ENCODE measurements at regions not wholly inside any gene's neighbourhood (a gene's known extent, or its start where the extent isn't known, plus 50 kb on each side); places are given as distances from the start of the nearest gene placed in this dataset.
"Not testable (repeated sequence)": the region's sequence is repeated elsewhere in the genome, so short reads cannot be mapped to it uniquely, and the experiment has no call there.

GRCh38 chr13:32828711-32829110, 187.5 kb upstream of the KL start:
- DNase-seq: no peak

GRCh38 chr13:32829269-32829668, 187.0 kb upstream of the KL start:
- DNase-seq: no peak

GRCh38 chr13:32829676-32830335, 186.4 kb upstream of the KL start:
- no peak for DNase-seq

DNA sequence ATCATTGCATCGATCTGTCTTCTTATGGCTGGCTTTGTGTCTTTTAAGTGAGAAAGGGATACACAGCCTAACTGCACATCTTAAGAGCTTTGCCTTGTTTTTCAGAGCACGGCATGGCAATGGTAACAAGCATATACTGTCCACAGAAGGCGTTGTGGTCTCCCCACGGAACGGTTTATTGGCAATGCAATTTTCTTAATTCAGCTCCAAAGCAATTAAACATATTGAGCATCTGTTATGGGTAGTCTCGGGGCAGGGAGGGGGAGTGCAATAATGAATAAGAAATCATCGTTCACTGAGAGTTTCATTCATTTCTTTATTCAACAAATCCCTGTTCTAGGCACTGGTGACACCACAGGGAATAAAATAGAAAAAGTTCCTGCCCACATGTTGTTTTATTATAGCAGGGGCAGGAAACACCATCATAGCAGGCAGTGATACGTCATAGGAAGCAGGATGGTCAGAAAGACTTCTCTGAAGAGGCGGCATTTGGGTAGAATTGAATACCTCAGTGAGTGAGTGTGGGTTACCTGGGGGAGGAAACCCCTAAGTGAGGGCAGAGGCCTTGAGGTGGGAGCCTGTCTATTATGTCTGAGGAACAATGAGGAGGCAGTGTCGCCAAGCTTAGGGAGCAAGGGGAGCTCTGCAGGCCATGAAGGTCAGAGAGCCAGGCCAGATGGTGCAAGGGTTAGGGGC, 185.7 kb upstream of the KL start:
- DNase-seq: no peak

- no peak for DNase-seq
These were observed 178.8 kb upstream of the KL start for GRCh38 chr13:32837307-32837972.

DNA sequence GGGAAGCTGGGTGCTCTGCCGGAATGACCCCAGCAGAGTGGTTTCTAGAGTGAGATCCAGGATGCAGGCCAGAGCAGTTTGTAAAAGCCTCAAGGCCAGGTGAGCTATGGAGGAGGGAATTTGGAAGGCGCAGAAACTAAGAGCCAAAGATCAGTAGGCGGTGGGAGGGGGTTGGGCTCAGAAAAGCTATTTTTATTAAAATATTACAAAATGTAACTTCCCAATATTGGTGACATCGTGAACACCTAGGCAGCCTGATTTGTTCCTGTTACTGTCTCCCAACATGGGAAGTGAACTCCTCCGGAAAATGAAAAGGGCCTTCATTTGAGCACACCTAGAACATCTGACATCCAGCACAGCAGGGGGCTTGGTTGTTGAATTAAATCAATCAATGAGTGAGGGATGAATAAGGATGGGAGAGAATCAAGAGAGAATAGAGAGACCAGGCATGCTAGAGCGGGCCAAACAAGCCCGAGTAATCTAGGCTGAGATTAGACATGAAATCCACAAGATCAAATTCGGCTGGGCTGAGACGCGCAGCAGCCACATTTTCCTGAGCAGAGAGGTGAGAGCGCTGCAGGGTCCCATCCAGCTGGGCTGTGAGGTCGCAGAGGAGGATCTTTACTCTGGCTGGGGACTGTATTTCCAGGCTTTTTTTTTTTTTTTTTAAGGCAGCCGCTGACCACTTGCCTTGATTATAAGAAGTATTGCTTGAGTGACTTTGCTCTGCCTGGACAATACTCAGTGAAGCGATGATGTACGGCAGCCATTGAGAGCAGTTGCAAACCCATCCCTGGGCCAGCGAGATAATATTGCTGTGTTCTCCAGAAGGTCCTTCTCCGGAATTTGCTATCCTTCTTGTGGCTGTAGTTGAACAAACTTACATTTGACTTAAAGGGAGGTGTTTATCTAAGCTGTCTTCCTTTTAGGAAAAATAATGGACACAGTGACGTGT, 178.0 kb upstream of the KL start:
- DNase-seq: no peak

DNA sequence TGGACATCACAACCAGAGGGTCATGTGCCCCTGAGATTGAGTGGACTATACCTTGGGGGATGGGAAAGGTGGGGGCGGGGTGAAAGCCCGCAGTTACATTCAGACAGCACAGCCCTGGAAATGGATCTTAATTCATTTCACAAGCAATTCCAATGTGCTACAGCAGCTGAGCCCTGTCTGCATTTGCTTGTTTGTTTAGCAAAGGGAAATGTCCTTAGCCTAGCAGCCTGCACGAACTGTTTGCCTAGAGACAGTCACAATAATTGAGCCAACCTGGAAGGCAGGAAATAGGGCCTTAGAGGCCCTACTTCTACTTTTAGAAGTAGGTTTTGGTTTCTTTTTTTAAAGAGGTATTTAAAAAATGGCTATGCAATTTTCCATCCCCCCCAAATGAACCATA, 177.3 kb upstream of the KL start:
- no peak for DNase-seq

GRCh38 chr13:32840113-32840512, 176.1 kb upstream of the KL start:
- DNase-seq: no peak

DNA sequence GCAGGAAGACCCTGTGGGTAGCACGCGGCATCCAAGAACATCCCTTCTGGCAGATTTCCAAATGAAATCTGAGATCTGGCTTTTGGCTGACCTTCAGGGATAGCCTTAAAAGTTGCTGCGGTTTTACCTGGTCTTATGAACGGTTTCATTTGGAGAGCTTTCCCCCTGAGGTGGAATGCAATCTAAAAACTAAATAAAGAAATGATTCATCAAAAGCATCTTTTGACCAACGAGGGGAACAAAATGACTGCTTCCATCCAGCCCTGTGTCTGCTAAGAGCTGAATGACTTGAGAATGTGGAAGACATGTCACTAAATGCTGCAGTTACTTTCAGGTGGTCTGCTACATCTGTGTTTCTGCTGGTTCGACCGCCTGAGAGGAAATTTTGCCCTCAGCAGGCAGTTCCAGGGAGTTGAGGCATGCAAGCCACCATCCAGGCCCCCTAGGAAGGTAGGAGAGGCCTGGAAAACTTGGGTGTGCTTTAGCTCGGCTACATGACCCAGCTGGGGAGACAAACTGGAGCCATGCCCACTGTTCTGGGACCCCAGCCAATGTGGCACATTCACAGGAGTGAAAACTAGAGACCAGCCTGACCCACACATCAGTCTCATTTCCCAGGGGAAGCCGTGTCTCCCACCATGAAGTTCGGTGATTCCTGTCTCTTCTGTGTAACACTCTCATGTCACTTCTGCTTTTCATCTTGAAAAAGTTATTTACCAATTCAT, 175.1 kb upstream of the KL start:
- DNase-seq: no peak

GRCh38 chr13:32845952-32846950, 170.0 kb upstream of the KL start:
- no peak for DNase-seq

- DNase-seq: not testable (repeated sequence)
These were observed 168.2 kb upstream of the KL start for GRCh38 chr13:32847976-32848375.

DNA sequence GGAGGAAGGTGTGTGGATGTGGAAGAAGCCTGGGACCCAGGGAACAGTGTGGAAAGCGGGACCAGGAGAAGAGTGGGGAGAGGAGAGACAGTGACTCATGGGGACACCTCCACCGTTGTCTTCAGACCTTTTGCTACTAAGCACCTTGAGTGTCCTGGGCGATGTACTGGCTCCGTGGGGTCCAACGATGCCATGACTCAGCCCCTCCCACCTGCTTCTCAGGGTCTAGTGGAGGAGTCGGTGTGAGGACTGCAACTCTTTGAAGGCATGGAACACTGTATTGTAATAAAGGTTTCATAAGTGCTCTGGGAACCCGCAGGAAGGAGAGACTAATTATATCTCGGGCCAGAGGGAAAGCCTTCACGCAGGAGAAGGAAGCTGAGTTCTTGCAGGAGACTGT, 166.9 kb upstream of the KL start:
- DNase-seq: no peak

GRCh38 chr13:32850316-32851052, 165.7 kb upstream of the KL start:
- DNase-seq: no peak

- no peak for DNase-seq
These were observed 164.8 kb upstream of the KL start for GRCh38 chr13:32851083-32852069.

- DNase-seq: no peak
These were observed 163.7 kb upstream of the KL start for GRCh38 chr13:32852526-32852925.

DNA sequence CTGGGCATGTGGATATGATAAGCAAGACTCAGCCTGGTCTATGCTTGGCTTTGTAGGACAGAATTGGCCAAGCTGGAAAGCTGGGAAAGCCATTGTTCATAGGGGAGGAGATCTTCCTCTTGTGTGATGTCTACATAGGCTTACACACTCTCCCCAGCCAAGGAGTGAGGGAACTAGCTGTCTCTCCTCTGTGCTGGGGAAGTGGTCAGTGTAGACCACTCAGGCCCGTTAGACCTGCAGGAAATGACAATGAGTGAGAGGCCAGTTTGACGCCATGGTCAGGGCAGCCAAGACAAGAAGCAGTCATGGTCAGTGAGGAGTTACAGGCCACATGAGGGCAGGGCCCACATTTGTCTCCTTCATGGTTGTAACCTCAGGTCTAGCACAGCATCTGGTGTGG, 159.1 kb upstream of the KL start:
- DNase-seq: no peak

DNA sequence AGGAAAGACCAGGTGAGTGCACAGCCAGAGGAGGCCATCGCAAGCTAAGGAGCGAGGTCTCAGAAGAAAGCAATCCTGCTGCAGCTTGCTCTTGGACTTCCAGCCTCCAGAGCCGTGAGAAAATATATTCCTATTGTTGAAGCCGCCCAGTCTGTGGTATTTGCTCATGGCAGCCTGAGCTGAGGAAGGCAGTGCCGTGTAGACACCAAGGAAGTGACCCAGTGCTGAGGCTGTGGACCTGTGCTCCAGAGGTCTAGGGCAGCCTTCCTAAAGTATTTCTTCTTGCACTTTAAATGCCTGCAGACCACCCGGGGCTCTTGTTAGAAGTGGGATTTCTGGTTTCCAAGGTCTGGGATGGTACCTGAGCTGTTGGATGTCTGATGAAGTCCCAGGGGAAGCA, 158.5 kb upstream of the KL start:
- no peak for DNase-seq

DNA sequence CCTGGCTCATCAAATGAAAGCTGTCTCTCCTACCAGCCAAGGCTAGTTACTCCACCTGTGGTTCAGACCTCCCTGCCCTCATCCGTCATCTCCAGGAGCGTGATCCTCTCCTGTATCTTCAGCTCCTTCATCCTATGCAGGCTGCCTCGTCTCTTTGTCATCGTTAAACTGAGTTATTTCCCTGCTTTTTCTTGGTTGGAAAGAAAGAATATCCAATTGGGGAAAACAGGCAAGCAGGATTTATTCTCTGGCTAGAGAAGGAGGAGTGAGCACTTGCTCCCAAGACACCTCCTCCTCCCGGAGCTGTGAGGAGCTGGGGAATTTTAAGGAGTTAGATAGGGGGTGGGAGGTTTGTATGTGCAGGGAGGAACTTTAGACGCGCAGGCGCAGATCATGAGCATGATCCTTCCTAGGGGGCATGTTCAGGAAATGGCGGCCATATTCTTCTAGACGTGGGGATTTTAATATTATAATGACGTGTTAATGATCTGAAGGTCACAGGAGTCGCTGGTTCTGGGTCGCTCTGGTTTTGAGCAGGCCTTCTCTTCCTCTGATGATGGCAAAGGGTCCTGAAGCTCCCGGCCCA, 156.4 kb upstream of the KL start:
- no peak for DNase-seq

DNA sequence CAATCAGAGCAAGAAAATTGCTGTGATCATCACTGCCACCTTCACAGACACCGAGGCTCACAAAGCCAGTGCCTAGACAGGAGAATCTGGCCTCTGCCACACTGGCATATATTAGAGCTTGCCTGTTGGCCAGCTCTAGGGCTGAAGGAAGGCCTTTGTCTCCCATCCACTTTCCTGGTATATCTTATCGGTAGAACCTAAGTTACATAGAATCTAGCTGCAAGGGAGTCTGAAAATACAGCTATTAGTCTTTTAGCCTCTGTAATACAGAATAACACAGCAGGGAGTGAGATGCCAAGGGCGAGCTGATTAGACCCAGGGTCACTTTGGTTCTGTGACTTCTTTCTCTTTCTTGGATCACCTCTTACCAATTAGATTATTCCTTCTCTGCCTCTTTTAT, 154.9 kb upstream of the KL start:
- no peak for DNase-seq
